Muscle of leg (tissue), 3 donors: ENCODE measurements at regions not wholly inside any gene's neighbourhood (a gene's known extent, or its start where the extent isn't known, plus 50 kb on each side); places are given as distances from the start of the nearest gene placed in this dataset.

Experiments used
- DNase-seq: peaks from one replicate; pipeline ENCODE4 v3.0.0; 2013
- H3K27ac ChIP-seq: one replicate; pipeline ENCODE4 v1.5.1; 2013; ENCODE audit warnings: mild to moderate bottlenecking, low read length, control low read depth
- H3K27me3 ChIP-seq: one replicate; pipeline ENCODE4 v1.6.1; 2013; ENCODE audit warnings: low read length; ENCODE audit not compliant: control insufficient read depth, insufficient read depth
- H3K36me3 ChIP-seq: one replicate; pipeline ENCODE4 v1.6.1; 2013; ENCODE audit warnings: low read length; ENCODE audit not compliant: control insufficient read depth, insufficient read depth
- H3K4me1 ChIP-seq: one replicate; pipeline ENCODE4 v1.6.1; 2013; ENCODE audit warnings: low read length; ENCODE audit not compliant: control insufficient read depth, insufficient read depth
- H3K4me3 ChIP-seq: one replicate; pipeline ENCODE4 v1.5.1; 2013; ENCODE audit warnings: low read length, control low read depth
- H3K9me3 ChIP-seq: replicated peaks from 2 replicates; pipeline ENCODE4 v1.6.1; 2013; ENCODE audit warnings: low read depth, low read length; ENCODE audit not compliant: control insufficient read depth
- WGBS: methylation state at CpG from one replicate; pipeline ENCODE4 v1.1.5; 2013; ENCODE audit warnings: missing lambda C conversion rate; ENCODE audit not compliant: insufficient coverage; 5-methylcytosine and 5-hydroxymethylcytosine counted together

- H3K36me3 ChIP-seq: no peaks in the 10 kb centered on the region
- H3K9me3 ChIP-seq: no peaks in the 10 kb centered on the region
- H3K27ac ChIP-seq: peak overlapping the region; percentile 38
- 50% methylated on average over 1 of the region's 3 CpGs for WGBS
- no peak overlapping the region for H3K4me3 ChIP-seq
- no peaks in the 10 kb centered on the region for H3K27me3 ChIP-seq
- H3K4me1 ChIP-seq: peaks cover 2% of the 10 kb centered on the region
- DNase-seq: peak; percentile 59
These were observed 92.4 kb upstream of the B3GAT2 start for GRCh38 chr6:71049198-71049770.

- DNase-seq: no peak
- H3K4me3 ChIP-seq: no peak overlapping the region
- WGBS: no CpG with 5 or more reads among the region's 4 CpGs
- no peaks in the 10 kb centered on the region for H3K36me3 ChIP-seq
- H3K27me3 ChIP-seq: no peaks in the 10 kb centered on the region
- H3K4me1 ChIP-seq: peaks cover 2% of the 10 kb centered on the region
- no peaks in the 10 kb centered on the region for H3K9me3 ChIP-seq
- H3K27ac ChIP-seq: no peak overlapping the region
These were observed 96.6 kb upstream of the B3GAT2 start for GRCh38 chr6:71053475-71053874.

GRCh38 chr6:71056656-71057055 lies 99.8 kb upstream of the B3GAT2 start:
- Histone ChIP-seq H3K27me3 (no peaks in the 10 kb centered on the region), H3K36me3 (no peaks in the 10 kb centered on the region), H3K4me3 (no peak overlapping the region), H3K4me1 (no peaks in the 10 kb centered on the region), H3K27ac (no peak overlapping the region), H3K9me3 (no peaks in the 10 kb centered on the region)
- peak; percentile 10 for DNase-seq
- WGBS: no CpG with 5 or more reads among the region's 2 CpGs

GRCh38 chr6:71066153-71066552 lies 109.3 kb upstream of the B3GAT2 start:
- H3K4me1 ChIP-seq: no peaks in the 10 kb centered on the region
- no peaks in the 10 kb centered on the region for H3K36me3 ChIP-seq
- no peak overlapping the region for H3K4me3 ChIP-seq
- WGBS: no CpG with 5 or more reads among the region's 1 CpG
- H3K27ac ChIP-seq: no peak overlapping the region
- no peaks in the 10 kb centered on the region for H3K9me3 ChIP-seq
- H3K27me3 ChIP-seq: no peaks in the 10 kb centered on the region
- DNase-seq: no peak

GRCh38 chr6:71067816-71068215 lies 111.0 kb upstream of the B3GAT2 start:
- WGBS: 75% methylated on average over 5 of the region's 5 CpGs
- H3K4me1 ChIP-seq: no peaks in the 10 kb centered on the region
- no peaks in the 10 kb centered on the region for H3K9me3 ChIP-seq
- no peaks in the 10 kb centered on the region for H3K27me3 ChIP-seq
- H3K27ac ChIP-seq: no peak overlapping the region
- no peak for DNase-seq
- H3K4me3 ChIP-seq: no peak overlapping the region
- no peaks in the 10 kb centered on the region for H3K36me3 ChIP-seq

- H3K9me3 ChIP-seq: peaks cover under 1% of the 10 kb centered on the region
- WGBS: 55% methylated on average over 2 of the region's 3 CpGs
These were observed 115.6 kb upstream of the B3GAT2 start for GRCh38 chr6:71072508-71072907.

GRCh38 chr6:71077655-71078054 lies 120.8 kb upstream of the B3GAT2 start:
- DNase-seq: no peak
- Histone ChIP-seq H3K9me3 (peaks cover 6% of the 10 kb centered on the region), H3K4me1 (peaks cover 2% of the 10 kb centered on the region), H3K4me3 (no peak overlapping the region), H3K27ac (no peak overlapping the region), H3K36me3 (no peaks in the 10 kb centered on the region), H3K27me3 (no peaks in the 10 kb centered on the region)
- whole genome bisulfite sequencing: no CpG with 5 or more reads among the region's 2 CpGs

More at GRCh38 chr6:71072508-71072907, 115.6 kb upstream of the B3GAT2 start:
- Histone ChIP-seq H3K4me3 (no peak overlapping the region), H3K27me3 (no peaks in the 10 kb centered on the region), H3K27ac (no peak overlapping the region), H3K4me1 (no peaks in the 10 kb centered on the region), H3K36me3 (no peaks in the 10 kb centered on the region)
- DNase-seq: peak; percentile 33

- Histone ChIP-seq H3K9me3 (peaks cover 6% of the 10 kb centered on the region), H3K4me1 (peaks cover 9% of the 10 kb centered on the region), H3K27ac (peak overlapping the region; percentile 50), H3K4me3 (no peak overlapping the region), H3K27me3 (no peaks in the 10 kb centered on the region), H3K36me3 (no peaks in the 10 kb centered on the region)
- peak; percentile 69 for DNase-seq
- WGBS: no CpG with 5 or more reads among the region's 1 CpG
These were observed 122.8 kb upstream of the B3GAT2 start for GRCh38 chr6:71079677-71080076.

GRCh38 chr6:71080133-71080532 lies 123.3 kb upstream of the B3GAT2 start:
- no CpG with 5 or more reads among the region's 2 CpGs for WGBS
- DNase-seq: peak; percentile 21
- H3K27ac ChIP-seq: peak overlapping the region; percentile 50

GRCh38 chr6:71080826-71081225 lies 124.0 kb upstream of the B3GAT2 start:
- WGBS: 32% methylated on average over 3 of the region's 4 CpGs
- peak; percentile 93 for DNase-seq
- H3K27me3 ChIP-seq: no peaks in the 10 kb centered on the region
- no peaks in the 10 kb centered on the region for H3K36me3 ChIP-seq
- H3K27ac ChIP-seq: peak overlapping the region; percentile 60
- peaks cover 6% of the 10 kb centered on the region for H3K9me3 ChIP-seq
- no peak overlapping the region for H3K4me3 ChIP-seq
- H3K4me1 ChIP-seq: peaks cover 9% of the 10 kb centered on the region

More at GRCh38 chr6:71080133-71080532, 123.3 kb upstream of the B3GAT2 start:
- Histone ChIP-seq H3K4me1 (peaks cover 9% of the 10 kb centered on the region), H3K27me3 (no peaks in the 10 kb centered on the region), H3K9me3 (peaks cover 6% of the 10 kb centered on the region), H3K4me3 (no peak overlapping the region), H3K36me3 (no peaks in the 10 kb centered on the region)
